ENCODE measurements at regions not wholly inside any gene's neighbourhood (a gene's known extent, or its start where the extent isn't known, plus 50 kb on each side); places are given as distances from the start of the nearest gene placed in this dataset.

DNA sequence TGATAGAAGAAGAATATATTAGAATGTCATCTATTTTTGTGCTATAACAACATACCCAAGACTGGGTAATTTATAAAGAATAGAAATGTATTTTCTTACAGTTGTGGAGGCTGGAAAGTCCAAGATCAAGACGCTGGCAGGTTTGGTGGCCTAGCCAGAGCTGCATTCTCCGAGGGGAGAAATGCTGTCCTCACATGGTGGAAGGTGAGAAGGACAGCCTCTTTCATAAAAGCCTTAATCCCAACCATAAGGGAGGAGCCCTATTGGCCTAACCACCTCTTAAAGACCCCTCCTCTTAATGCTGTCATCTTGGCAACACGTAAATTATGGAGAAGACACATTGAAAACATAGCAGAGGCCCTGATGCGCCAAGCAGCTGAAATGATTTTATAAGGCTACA, 60.1 kb upstream of the KAZN start:
- dilution Hi-C loops (cut with MboI; ENCODE audit: extremely low pct_ligation_motif_present, low sequenced_read_pairs), result no loop called here

More for the DNA sequence above, 60.1 kb upstream of the KAZN start:
- Histone ChIP-seq H2AFZ (ENCODE audit: low read depth, low read length) (no peak overlapping the region), H4K20me1 (replicated peaks; ENCODE audit: control insufficient read depth, extremely low read depth, insufficient read depth, low read length) (no peaks in the 10 kb centered on the region), H3K4me3 (replicated peaks in 1 of 3; ENCODE audit: insufficient read depth in 1 of 3, low read depth in 1 of 3, low read length in 3 of 3) (no peak overlapping the region), H3K36me3 (ENCODE audit: control insufficient read depth in 2 of 2, extremely low read depth in 1 of 2, insufficient read depth in 2 of 2, low read length in 2 of 2) (no peaks in the 10 kb centered on the region), H3K4me2 (ENCODE audit: insufficient read depth, low read length) (no peak overlapping the region), H3K4me1 (ENCODE audit: control insufficient read depth, extremely low read depth, insufficient read depth, low read length) (no peaks in the 10 kb centered on the region), H3K27ac (ENCODE audit: insufficient read depth, low read depth, low read length) (no peak overlapping the region), H3K27me3 (ENCODE audit: control insufficient read depth in 2 of 2, insufficient read depth in 2 of 2, low read length in 2 of 2) (no peaks in the 10 kb centered on the region), H3K9me3 (replicated peaks; ENCODE audit: control insufficient read depth, insufficient read depth, low read length) (peaks cover 2% of the 10 kb centered on the region), H3K79me2 (ENCODE audit: control insufficient read depth, insufficient read depth, low read length) (no peaks in the 10 kb centered on the region), H3K9me1 (replicated peaks; ENCODE audit: control insufficient read depth, extremely low read depth, insufficient read depth, low read length) (no peaks in the 10 kb centered on the region), H3K9ac (replicated peaks; ENCODE audit: extremely low read depth, insufficient read depth, low read length) (no peak overlapping the region)
- no peak for TF ChIP-seq FOS (IDR thresholded peaks at IDR 0.05; ENCODE audit: borderline replicate concordance, insufficient read depth, low read length)
- TF ChIP-seq POLR2AphosphoS5 (IDR thresholded peaks at IDR 0.05; ENCODE audit: insufficient read depth, low read depth, low read length), result no peak
- TF ChIP-seq GATA2 (IDR thresholded peaks at IDR 0.05; ENCODE audit: insufficient read depth, insufficient read length, low read depth, low read length), result no peak
- no peak for TF ChIP-seq MYC (IDR thresholded peaks at IDR 0.05; ENCODE audit: low read depth, low read length)
- no peak for TF ChIP-seq EZH2 (IDR thresholded peaks at IDR 0.05; ENCODE audit: borderline replicate concordance, low read depth, low read length, severe bottlenecking)
- no peak for TF ChIP-seq MAX (IDR thresholded peaks at IDR 0.05; ENCODE audit: insufficient read depth, insufficient read length)
- TF ChIP-seq POLR2A (IDR thresholded peaks at IDR 0.05; ENCODE audit: low read depth, low read length), result no peak
- TF ChIP-seq CTCF (IDR thresholded peaks at IDR 0.05; ENCODE audit: extremely low read depth in 1 of 2, insufficient read depth in 1 of 2, low read depth in 1 of 2, low read length in 2 of 2), result no peak
- no peak for TF ChIP-seq JUN (IDR thresholded peaks at IDR 0.05; ENCODE audit: borderline replicate concordance, insufficient read depth, insufficient read length, low read depth)
- no TSS peak for BruUV-seq (replicated peaks)
- FAIRE-seq (no peak), DNase-seq (ENCODE audit: low read depth, low spot score) (no peak)
- intact Hi-C loops (cut with micrococcal nuclease), result no loop called here
- POLR2A ChIA-PET, result no interaction called here
- CTCF ChIA-PET, result no interaction called here
